ENCODE measurements at regions not wholly inside any gene's neighbourhood (a gene's known extent, or its start where the extent isn't known, plus 50 kb on each side); places are given as distances from the start of the nearest gene placed in this dataset.
A peak's percentile ranks its signal among the peaks of the same experiment; 100 is the strongest.
"Not testable (repeated sequence)": the region's sequence is repeated elsewhere in the genome, so short reads cannot be mapped to it uniquely, and the experiment has no call there.

DNA sequence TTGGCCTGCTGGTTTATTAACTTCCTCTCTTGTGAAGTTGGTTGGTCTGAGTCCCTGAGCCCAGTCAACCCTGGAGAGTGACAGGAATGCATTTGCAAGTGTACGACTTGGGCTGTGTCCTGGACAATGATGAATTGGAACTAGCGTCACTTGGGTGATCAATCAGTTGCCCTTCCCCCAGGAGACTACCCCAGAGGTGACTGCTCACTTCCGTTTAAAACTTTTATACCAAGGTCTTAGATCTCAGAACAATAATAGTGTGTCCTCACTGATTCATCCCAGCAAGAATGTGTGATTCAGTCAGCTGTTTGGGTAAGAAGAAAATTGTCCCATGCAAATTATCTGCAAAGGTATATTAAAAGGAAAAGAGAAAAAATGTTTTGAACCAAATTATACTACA lies 102.9 kb upstream of the ARMC3 start:
- Histone ChIP-seq H3K36me3 (ENCODE audit: control insufficient read depth, insufficient read depth, low read length) (no peaks in the 10 kb centered on the region), H3K27me3 (ENCODE audit: control insufficient read depth, insufficient read depth, low read length) (no peaks in the 10 kb centered on the region), H3K4me3 (ENCODE audit: low read depth, low read length) (no peak overlapping the region)
- TF ChIP-seq, protein P1, sequence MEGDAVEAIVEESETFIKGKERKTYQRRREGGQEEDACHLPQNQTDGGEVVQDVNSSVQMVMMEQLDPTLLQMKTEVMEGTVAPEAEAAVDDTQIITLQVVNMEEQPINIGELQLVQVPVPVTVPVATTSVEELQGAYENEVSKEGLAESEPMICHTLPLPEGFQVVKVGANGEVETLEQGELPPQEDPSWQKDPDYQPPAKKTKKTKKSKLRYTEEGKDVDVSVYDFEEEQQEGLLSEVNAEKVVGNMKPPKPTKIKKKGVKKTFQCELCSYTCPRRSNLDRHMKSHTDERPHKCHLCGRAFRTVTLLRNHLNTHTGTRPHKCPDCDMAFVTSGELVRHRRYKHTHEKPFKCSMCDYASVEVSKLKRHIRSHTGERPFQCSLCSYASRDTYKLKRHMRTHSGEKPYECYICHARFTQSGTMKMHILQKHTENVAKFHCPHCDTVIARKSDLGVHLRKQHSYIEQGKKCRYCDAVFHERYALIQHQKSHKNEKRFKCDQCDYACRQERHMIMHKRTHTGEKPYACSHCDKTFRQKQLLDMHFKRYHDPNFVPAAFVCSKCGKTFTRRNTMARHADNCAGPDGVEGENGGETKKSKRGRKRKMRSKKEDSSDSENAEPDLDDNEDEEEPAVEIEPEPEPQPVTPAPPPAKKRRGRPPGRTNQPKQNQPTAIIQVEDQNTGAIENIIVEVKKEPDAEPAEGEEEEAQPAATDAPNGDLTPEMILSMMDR (IDR thresholded peaks at IDR 0.05; ENCODE audit: insufficient read depth, low read length, severe bottlenecking): no peak
- DNase-seq (ENCODE audit: low read depth): peak; percentile 87
- FAIRE-seq: no peak

DNA sequence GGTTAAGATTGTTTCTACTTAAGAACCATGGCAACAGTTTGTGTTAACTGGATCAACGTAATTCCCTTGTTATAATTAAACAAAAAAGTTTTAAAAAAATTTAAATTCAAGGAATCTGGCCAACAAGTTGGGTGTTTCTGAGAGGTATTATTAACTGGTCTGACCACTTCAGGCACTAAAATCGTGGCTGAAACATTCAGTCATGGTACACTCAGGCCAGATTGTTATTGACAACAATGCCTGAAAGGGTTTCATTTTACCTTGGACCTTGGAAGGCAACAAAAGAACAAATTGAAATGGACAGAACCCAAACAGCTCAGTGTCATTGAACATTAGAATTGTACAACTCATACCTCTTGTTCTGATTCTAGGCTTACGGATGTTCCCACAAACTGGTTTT lies 103.3 kb upstream of the ARMC3 start:
- no peaks in the 10 kb centered on the region for H3K27me3 ChIP-seq (ENCODE audit: control insufficient read depth, insufficient read depth, low read length)
- H3K4me3 ChIP-seq (ENCODE audit: low read depth, low read length): no peak overlapping the region
- H3K36me3 ChIP-seq (ENCODE audit: control insufficient read depth, insufficient read depth, low read length): no peaks in the 10 kb centered on the region
- FAIRE-seq (no peak), DNase-seq (ENCODE audit: low read depth) (no peak)
- TF ChIP-seq, protein P1 (IDR thresholded peaks at IDR 0.05; ENCODE audit: insufficient read depth, low read length, severe bottlenecking): no peak

DNA sequence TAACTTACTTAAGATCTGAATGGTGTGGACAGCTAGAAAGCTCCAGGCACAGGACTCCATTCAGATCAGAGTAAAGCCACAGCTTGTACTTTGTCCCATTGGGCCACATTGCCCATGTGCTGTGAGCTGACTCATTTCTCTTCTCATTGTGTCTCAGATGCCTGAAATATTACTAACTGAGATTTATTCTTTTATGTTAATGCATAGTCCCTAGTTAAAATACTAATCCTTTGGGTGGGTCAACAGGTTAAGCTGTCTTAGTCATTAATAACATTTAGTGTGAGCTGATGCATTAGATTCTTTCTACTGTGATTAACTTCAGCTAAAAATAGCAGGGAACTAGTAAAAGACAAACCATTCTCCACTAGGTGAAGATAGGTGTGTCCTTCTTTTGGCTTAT lies 104.7 kb upstream of the ARMC3 start:
- H3K36me3 ChIP-seq (ENCODE audit: control insufficient read depth, insufficient read depth, low read length): no peaks in the 10 kb centered on the region
- no peak overlapping the region for H3K4me3 ChIP-seq (ENCODE audit: low read depth, low read length)
- TF ChIP-seq, protein P1 (IDR thresholded peaks at IDR 0.05; ENCODE audit: insufficient read depth, low read length, severe bottlenecking): no peak
- FAIRE-seq (no peak), DNase-seq (ENCODE audit: low read depth) (peak; percentile 97)
- no peaks in the 10 kb centered on the region for H3K27me3 ChIP-seq (ENCODE audit: control insufficient read depth, insufficient read depth, low read length)

DNA sequence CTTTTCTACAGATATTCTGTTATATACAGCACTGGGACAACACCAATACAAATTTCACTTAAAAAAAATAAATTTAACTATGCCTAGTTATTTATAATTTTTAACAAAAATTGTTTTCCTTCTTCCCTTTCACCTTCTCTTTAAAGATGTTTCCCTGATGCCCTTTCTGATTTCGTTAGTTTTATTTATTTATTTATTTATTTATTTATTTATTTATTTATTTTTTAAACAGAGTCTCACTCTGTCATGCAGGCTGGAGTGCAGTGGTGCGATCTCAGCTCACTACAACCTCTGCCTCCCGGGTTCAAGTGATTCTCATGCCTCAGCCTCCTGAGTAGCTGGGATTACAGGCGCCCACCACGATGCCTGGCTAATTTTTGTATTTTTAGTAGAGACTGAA lies 105.9 kb upstream of the ARMC3 start:
- H3K36me3 ChIP-seq (ENCODE audit: control insufficient read depth, insufficient read depth, low read length); DNase-seq (ENCODE audit: low read depth); H3K27me3 ChIP-seq (ENCODE audit: control insufficient read depth, insufficient read depth, low read length); FAIRE-seq; H3K4me3 ChIP-seq (ENCODE audit: low read depth, low read length): not testable (repeated sequence)

DNA sequence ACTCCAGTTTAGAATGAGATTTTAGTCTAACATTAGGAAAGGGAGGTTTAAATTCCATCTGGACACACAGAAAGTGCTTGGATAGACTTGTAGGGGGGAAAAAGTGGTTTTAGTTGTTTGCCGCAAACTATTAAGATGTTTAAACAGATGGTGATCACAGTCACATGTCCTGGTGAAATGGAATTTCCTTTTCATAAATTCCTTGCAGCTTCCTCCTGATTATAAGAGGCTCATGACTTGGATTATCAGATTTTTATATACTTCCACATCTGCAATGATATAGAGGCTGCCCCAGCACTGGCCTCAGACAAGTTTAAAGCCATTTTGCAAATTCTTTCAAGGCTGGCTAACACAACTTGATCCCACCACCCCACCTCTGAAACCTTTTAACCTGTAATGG lies 106.4 kb upstream of the ARMC3 start:
- Histone ChIP-seq H3K4me3 (ENCODE audit: low read depth, low read length) (no peak overlapping the region), H3K36me3 (ENCODE audit: control insufficient read depth, insufficient read depth, low read length) (no peaks in the 10 kb centered on the region), H3K27me3 (ENCODE audit: control insufficient read depth, insufficient read depth, low read length) (no peaks in the 10 kb centered on the region)
- DNase-seq (ENCODE audit: low read depth): no peak
- no peak for FAIRE-seq
- TF ChIP-seq, protein P1 (IDR thresholded peaks at IDR 0.05; ENCODE audit: insufficient read depth, low read length, severe bottlenecking): no peak

DNA sequence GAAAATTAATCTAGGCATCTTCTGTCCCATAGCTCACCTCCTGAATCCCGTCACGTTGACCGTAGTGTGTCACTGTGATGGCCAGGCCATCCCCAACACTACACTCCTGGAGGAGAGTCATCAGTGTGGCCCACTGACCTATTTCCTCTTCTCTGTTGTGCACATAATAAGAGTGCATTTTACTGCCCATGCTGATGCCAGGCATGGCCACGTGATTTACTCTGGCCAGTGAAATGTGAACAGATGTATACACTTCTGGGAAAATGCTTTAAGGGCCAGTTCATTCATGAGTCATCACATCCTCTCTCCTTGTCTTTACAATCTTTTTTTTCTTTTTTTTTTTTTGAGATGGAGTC lies 101.9 kb upstream of the PIP4K2A start:
- H3K36me3 ChIP-seq (ENCODE audit: control insufficient read depth, insufficient read depth, low read length): no peaks in the 10 kb centered on the region
- no peak overlapping the region for H3K4me3 ChIP-seq (ENCODE audit: low read depth, low read length)
- peak; percentile 92 for DNase-seq (ENCODE audit: low read depth)
- H3K27me3 ChIP-seq (ENCODE audit: control insufficient read depth, insufficient read depth, low read length): no peaks in the 10 kb centered on the region
- no peak for FAIRE-seq
- TF ChIP-seq, protein P1 (IDR thresholded peaks at IDR 0.05; ENCODE audit: insufficient read depth, low read length, severe bottlenecking): no peak

Data from bronchial epithelial cell (primary cell).